IMR-90 (cell line): ENCODE measurements at regions not wholly inside any gene's neighbourhood (a gene's known extent, or its start where the extent isn't known, plus 50 kb on each side); places are given as distances from the start of the nearest gene placed in this dataset.

Experiments used
- ATAC-seq: fragments of 200-7000 bp; cut with Tn5 transposase; 2 replicates; pipeline ENCODE4 v1.9.1; 2020; ENCODE audit warnings: low read depth, mild to moderate bottlenecking, moderate library complexity
- BruUV-seq: library from RNA; stranded (reverse); fragments of 400-500 nt; replicated peaks from 2 replicates; lab custom pipeline; 2021; lab: Mats Ljungman, UMichigan
- CTCF ChIA-PET: fragments of 300-600 bp; formaldehyde crosslinking; extraction: SDS; loops from one replicate; lab custom pipeline; 2021; ENCODE audit warnings: antibody characterized with exemption; lab: Yijun Ruan, JAX
- POLR2A ChIA-PET: fragments of 300-600 bp; sonication (Branson Sonifier 250); formaldehyde crosslinking; loops from one replicate; lab custom pipeline; 2022; ENCODE audit warnings: antibody characterized with exemption; ENCODE audit not compliant: unreplicated experiment; lab: Charles Lee
- DNase-seq: peaks from one replicate; pipeline ENCODE4 v3.0.0; 2013
- H2AFZ ChIP-seq: replicated peaks from 2 replicates; pipeline ENCODE3; 2013; ENCODE audit warnings: low read length, mild to moderate bottlenecking; ENCODE audit not compliant: poor library complexity
- H2AK5ac ChIP-seq: 2 replicates; pipeline ENCODE4 v1.6.1; 2013; ENCODE audit warnings: low read depth, low read length, inconsistent platforms
- H2AK9ac ChIP-seq: replicated peaks from 2 replicates; pipeline ENCODE3; 2013; ENCODE audit warnings: mild to moderate bottlenecking, low read depth, low read length, moderate library complexity; ENCODE audit not compliant: poor library complexity
- H2BK120ac ChIP-seq: 2 replicates; pipeline ENCODE4 v1.6.1; 2013; ENCODE audit warnings: low read depth, low read length, inconsistent platforms
- H2BK15ac ChIP-seq: 3 replicates; pipeline ENCODE4 v1.6.1; 2013; ENCODE audit warnings: low read depth, low read length, inconsistent platforms
- H2BK20ac ChIP-seq: 2 replicates; pipeline ENCODE4 v1.6.1; 2013; ENCODE audit warnings: low read depth, mild to moderate bottlenecking, inconsistent platforms, low read length, moderate library complexity
- H2BK5ac ChIP-seq: 2 replicates; pipeline ENCODE4 v1.6.1; 2013; ENCODE audit warnings: mild to moderate bottlenecking, low read depth, low read length, inconsistent platforms; ENCODE audit not compliant: poor library complexity, severe bottlenecking
- H3K14ac ChIP-seq: replicated peaks from 2 replicates; pipeline ENCODE4 v1.6.1; 2013; ENCODE audit warnings: low read depth, low read length, inconsistent platforms
- H3K18ac ChIP-seq: 2 replicates; pipeline ENCODE4 v1.6.1; 2013; ENCODE audit warnings: low read depth, low read length, control low read depth
- H3K23ac ChIP-seq: 2 replicates; pipeline ENCODE4 v1.6.1; 2013; ENCODE audit warnings: low read depth, low read length, inconsistent platforms
- H3K27ac ChIP-seq: 2 replicates; pipeline ENCODE4 v1.5.1; 2013; ENCODE audit warnings: mild to moderate bottlenecking, control low read depth, low read length; ENCODE audit not compliant: insufficient read depth
- H3K27me3 ChIP-seq: 2 replicates; pipeline ENCODE4 v1.6.1; 2013; ENCODE audit warnings: low read length; ENCODE audit not compliant: control insufficient read depth, insufficient read depth
- H3K36me3 ChIP-seq: 2 replicates; pipeline ENCODE4 v1.6.1; 2013; ENCODE audit warnings: low read length, mixed read lengths; ENCODE audit not compliant: control insufficient read depth, insufficient read depth
- H3K4ac ChIP-seq: 2 replicates; pipeline ENCODE4 v1.6.1; 2013; ENCODE audit warnings: low read depth, low read length, inconsistent platforms
- H3K4me1 ChIP-seq: 2 replicates; pipeline ENCODE4 v1.6.1; 2013; ENCODE audit warnings: low read length, mixed read lengths; ENCODE audit not compliant: control insufficient read depth, insufficient read depth
- H3K4me2 ChIP-seq: 2 replicates; pipeline ENCODE4 v1.6.1; 2013; ENCODE audit warnings: low read depth, mild to moderate bottlenecking, control low read depth, low read length, moderate library complexity
- H3K4me3 ChIP-seq: 2 replicates; pipeline ENCODE4 v1.5.1; 2013; ENCODE audit warnings: low read depth, mild to moderate bottlenecking, control low read depth, low read length, moderate library complexity; ENCODE audit not compliant: insufficient read depth
- H3K56ac ChIP-seq: 2 replicates; pipeline ENCODE4 v1.6.1; 2013; ENCODE audit warnings: low read length, inconsistent platforms; ENCODE audit not compliant: insufficient read depth; ENCODE audit errors: extremely low read depth
- H3K79me1 ChIP-seq, 2 experiments: 2 replicates each; pipeline ENCODE4 v1.6.1; 2013; ENCODE audit warnings: low read length in 2 of 2, inconsistent platforms in 1 of 2, low read depth in 1 of 2
- H3K9ac ChIP-seq: 2 replicates; pipeline ENCODE4 v1.6.1; 2013; ENCODE audit warnings: low read depth, low read length, control low read depth
- H3K9me1 ChIP-seq: 2 replicates; pipeline ENCODE4 v1.6.1; 2013; ENCODE audit warnings: low read length, inconsistent platforms; ENCODE audit not compliant: insufficient read depth
- H3K9me3 ChIP-seq: 2 replicates; pipeline ENCODE4 v1.6.1; 2013; ENCODE audit warnings: low read length; ENCODE audit not compliant: control insufficient read depth, insufficient read depth
- H4K20me1 ChIP-seq: 2 replicates; pipeline ENCODE4 v1.6.1; 2013; ENCODE audit warnings: low read length, inconsistent platforms; ENCODE audit not compliant: insufficient read depth
- H4K5ac ChIP-seq: 2 replicates; pipeline ENCODE4 v1.6.1; 2013; ENCODE audit warnings: mild to moderate bottlenecking, low read depth, low read length, control low read depth
- H4K8ac ChIP-seq, 2 experiments: 2 replicates each; pipeline ENCODE4 v1.6.1; 2013; ENCODE audit warnings: low read depth in 2 of 2, low read length in 2 of 2, control low read depth in 1 of 2, inconsistent platforms in 1 of 2
- H4K91ac ChIP-seq: 2 replicates; pipeline ENCODE4 v1.6.1; 2013; ENCODE audit warnings: low read depth, low read length, inconsistent platforms; ENCODE audit not compliant: insufficient read depth
- BHLHE40 ChIP-seq: fragments of 150-350 bp; IDR thresholded peaks from 2 replicates; pipeline ENCODE4 v1.6.1; 2016; ENCODE audit warnings: mild to moderate bottlenecking, low read depth, low read length
- CEBPB ChIP-seq: IDR thresholded peaks from 2 replicates; pipeline ENCODE4 v1.6.1; 2012; ENCODE audit warnings: low read depth, low read length, improper control_type of control experiment
- CHD1 ChIP-seq: IDR thresholded peaks from 2 replicates; pipeline ENCODE4 v1.6.1; 2012; ENCODE audit warnings: low read depth, low read length, improper control_type of control experiment
- CTCF ChIP-seq: conservative IDR thresholded peaks from 2 replicates; pipeline ENCODE4 v1.5.1; 2012; ENCODE audit warnings: mild to moderate bottlenecking, low read depth, low read length, improper control_type of control experiment
- ELK1 ChIP-seq: fragments of 150-350 bp; IDR thresholded peaks from 2 replicates; pipeline ENCODE4 v1.6.1; 2016; ENCODE audit warnings: low read depth, mild to moderate bottlenecking, low read length, moderate library complexity, borderline replicate concordance
- FOS ChIP-seq: fragments of 150-350 bp; IDR thresholded peaks from 2 replicates; pipeline ENCODE4 v1.6.1; 2016; ENCODE audit warnings: low read depth, low read length
- MAFK ChIP-seq: IDR thresholded peaks from 2 replicates; pipeline ENCODE4 v1.6.1; 2012; ENCODE audit warnings: low read depth, low read length, improper control_type of control experiment
- MAZ ChIP-seq: IDR thresholded peaks from 2 replicates; pipeline ENCODE4 v1.6.1; 2012; ENCODE audit warnings: low read depth, mild to moderate bottlenecking, low read length, improper control_type of control experiment, moderate library complexity, borderline replicate concordance
- MXI1 ChIP-seq: IDR thresholded peaks from 2 replicates; pipeline ENCODE4 v1.6.1; 2012; ENCODE audit warnings: low read depth, mild to moderate bottlenecking, low read length, moderate library complexity, borderline replicate concordance
- NFE2L2 ChIP-seq: fragments of 150-350 bp; IDR thresholded peaks from 2 replicates; pipeline ENCODE4 v1.6.1; 2016; ENCODE audit warnings: low read depth, mild to moderate bottlenecking, low read length
- POLR2A ChIP-seq: IDR thresholded peaks from 2 replicates; pipeline ENCODE4 v1.6.1; 2012; ENCODE audit warnings: mild to moderate bottlenecking, low read depth, low read length
- RAD21 ChIP-seq: IDR thresholded peaks from 2 replicates; pipeline ENCODE4 v1.6.1; 2012; ENCODE audit warnings: low read length, improper control_type of control experiment
- RCOR1 ChIP-seq: IDR thresholded peaks from 2 replicates; pipeline ENCODE4 v1.6.1; 2012; ENCODE audit warnings: mild to moderate bottlenecking, low read length, improper control_type of control experiment; ENCODE audit not compliant: insufficient replicate concordance
- RFX5 ChIP-seq: IDR thresholded peaks from 2 replicates; pipeline ENCODE4 v1.8.0; 2012; ENCODE audit warnings: low read depth, mild to moderate bottlenecking, low read length, moderate library complexity
- SMC3 ChIP-seq: fragments of 150-350 bp; IDR thresholded peaks from 2 replicates; pipeline ENCODE4 v1.6.1; 2016; ENCODE audit warnings: low read depth, mild to moderate bottlenecking, antibody characterized with exemption, low read length, moderate library complexity
- USF2 ChIP-seq: fragments of 150-350 bp; IDR thresholded peaks from 2 replicates; pipeline ENCODE4 v1.6.1; 2017; ENCODE audit warnings: mild to moderate bottlenecking, antibody characterized with exemption, low read length, low read depth
- WGBS, 2 experiments: methylation state at CpG; one replicate each; pipeline versions ENCODE4 v1.1.5 to v1.1.7; 2013; ENCODE audit warnings: missing lambda C conversion rate in 2 of 2; ENCODE audit not compliant: insufficient read length in 1 of 2; ENCODE audit errors: extremely low coverage in 2 of 2; 5-methylcytosine and 5-hydroxymethylcytosine counted together
- dilution Hi-C: fragments of 300-500 bp; cut with HindIII; formaldehyde crosslinking; loops from one replicate; pipeline ENCODE4 v1.14.3; 2018; ENCODE audit warnings: low sequenced_read_pairs; ENCODE audit not compliant: unreplicated experiment
- in situ Hi-C: fragments of 300-500 bp; cut with MboI; formaldehyde crosslinking; loops from 3 replicates; pipeline ENCODE4 v1.14.3; 2019; ENCODE audit warnings: low sequenced_read_pairs, inconsistent platforms, mixed read lengths
- intact Hi-C: fragments of 100-400 bp; cut with micrococcal nuclease; formaldehyde crosslinking; loops from 2 replicates; pipeline ENCODE4 v1.10.0; 2022

GRCh38 chr21:16013570-16013969 is 283.8 kb downstream of the USP25 start:
- Histone ChIP-seq H4K91ac (no peak overlapping the region), H3K4ac (no peak overlapping the region), H3K27ac (no peak overlapping the region), H2BK20ac (no peak overlapping the region), H3K14ac (no peak overlapping the region), H3K4me3 (no peak overlapping the region), H2AK5ac (no peak overlapping the region), H3K9me1 (no peaks in the 10 kb centered on the region), H3K4me1 (no peaks in the 10 kb centered on the region), H4K5ac (no peak overlapping the region), H2BK15ac (no peak overlapping the region), H3K36me3 (no peaks in the 10 kb centered on the region), H3K79me1 (no peaks in the 10 kb centered on the region), H2AFZ (no peak overlapping the region), H4K8ac (no peak overlapping the region), H3K9me3 (no peaks in the 10 kb centered on the region), H2BK5ac (no peak overlapping the region), H3K4me2 (no peak overlapping the region), H3K56ac (no peak overlapping the region), H3K9ac (no peak overlapping the region), H3K27me3 (no peaks in the 10 kb centered on the region), H2BK120ac (no peak overlapping the region), H3K18ac (no peak overlapping the region), H3K23ac (no peak overlapping the region), H2AK9ac (no peak overlapping the region), H4K20me1 (no peaks in the 10 kb centered on the region)
- ChIA-PET CTCF (no interaction called here), POLR2A (no interaction called here)
- dilution Hi-C loops (no loop called here), intact Hi-C loops (no loop called here), in situ Hi-C loops (no loop called here)
- no CpG with 5 or more reads among the region's 2 CpGs for WGBS, 2 experiments
- ATAC-seq (no peak), DNase-seq (no peak)
- TF ChIP-seq RAD21 (no peak), POLR2A (no peak), CEBPB (no peak), SMC3 (no peak), MAZ (no peak), BHLHE40 (no peak), MXI1 (no peak), NFE2L2 (no peak), RCOR1 (no peak), MAFK (no peak), FOS (no peak), ELK1 (no peak), CHD1 (no peak), CTCF (no peak), RFX5 (no peak), USF2 (no peak)
- BruUV-seq: no TSS peak
